CD4-positive, alpha-beta T cell (primary cell): ENCODE measurements at regions not wholly inside any gene's neighbourhood (a gene's known extent, or its start where the extent isn't known, plus 50 kb on each side); places are given as distances from the start of the nearest gene placed in this dataset.

Experiments used
- ATAC-seq: fragments of 200-7000 bp; cut with Tn5 transposase; one replicate; pipeline ENCODE4 v1.10.0; 2022; ENCODE audit warnings: mild to moderate bottlenecking; ENCODE audit not compliant: poor library complexity
- CTCF ChIA-PET: fragments of 350-600 bp; sonication (Branson Sonifier 250); formaldehyde crosslinking; loops from one replicate; lab custom pipeline; 2021; ENCODE audit warnings: antibody characterized with exemption, inconsistent platforms; lab: Charles Lee
- POLR2A ChIA-PET: fragments of 350-600 bp; sonication (Branson Sonifier 250); formaldehyde crosslinking; loops from one replicate; lab custom pipeline; 2021; ENCODE audit warnings: antibody characterized with exemption, inconsistent platforms; lab: Charles Lee
- DNase-seq, 14 experiments: peaks; one replicate each; pipeline ENCODE4 v3.0.0-alpha.2; 2013 to 2020; ENCODE audit warnings: mixed read lengths in 2 of 14
- H3K27ac ChIP-seq, 2 donors: one replicate each; pipeline versions ENCODE4 v1.5.1 to v1.7.0; 2013; ENCODE audit warnings: low read length in 2 of 2, low read depth in 1 of 2, mild to moderate bottlenecking in 1 of 2
- H3K27me3 ChIP-seq, 2 experiments: 1 replicate in 1 of 2; 2 replicates in 1 of 2; pipeline versions ENCODE4 v1.6.1 to v1.7.0; 2013; ENCODE audit warnings: low read length in 2 of 2, control low read depth in 1 of 2, mild to moderate bottlenecking in 1 of 2, moderate library complexity in 1 of 2; ENCODE audit not compliant: insufficient read depth in 2 of 2, control insufficient read depth in 1 of 2
- H3K36me3 ChIP-seq: one replicate; pipeline ENCODE4 v1.6.1; 2013; ENCODE audit warnings: low read length, control low read depth; ENCODE audit not compliant: insufficient read depth
- H3K4me1 ChIP-seq: one replicate; pipeline ENCODE4 v1.6.1; 2013; ENCODE audit warnings: low read length, control low read depth; ENCODE audit not compliant: insufficient read depth
- H3K4me3 ChIP-seq: one replicate; pipeline ENCODE4 v1.5.1; 2013; ENCODE audit warnings: mild to moderate bottlenecking, low read length, moderate library complexity
- H3K9me3 ChIP-seq, 2 experiments: 1 replicate in 1 of 2; 2 replicates in 1 of 2; pipeline versions ENCODE4 v1.6.1 to v1.7.0; 2013; ENCODE audit warnings: low read length in 2 of 2, mild to moderate bottlenecking in 2 of 2, control low read depth in 1 of 2, moderate library complexity in 1 of 2; ENCODE audit not compliant: control insufficient read depth in 1 of 2, insufficient read depth in 1 of 2
- H3K27ac Mint-ChIP-seq: one replicate; pipeline ENCODE4 v1.8.0; 2020; ENCODE audit warnings: mixed read lengths
- H3K27me3 Mint-ChIP-seq: one replicate; pipeline ENCODE4 v1.8.0; 2021; ENCODE audit warnings: mixed read lengths
- H3K36me3 Mint-ChIP-seq: one replicate; pipeline ENCODE4 v1.8.0; 2021; ENCODE audit warnings: low read depth, mixed read lengths
- H3K4me1 Mint-ChIP-seq: one replicate; pipeline ENCODE4 v1.8.0; 2021; ENCODE audit warnings: low read depth, mixed read lengths
- H3K4me3 Mint-ChIP-seq: one replicate; pipeline ENCODE4 v1.8.0; 2020; ENCODE audit warnings: mild to moderate bottlenecking, mixed read lengths
- H3K9me3 Mint-ChIP-seq: one replicate; pipeline ENCODE4 v1.8.0; 2020; ENCODE audit warnings: mixed read lengths
- CTCF ChIP-seq: fragments of 200-600 bp; IDR thresholded peaks from one replicate; pipeline ENCODE4 v1.8.0; 2022; ENCODE audit warnings: antibody characterized with exemption, mild to moderate bottlenecking
- intact Hi-C, 2 experiments: fragments of 100-400 bp; cut with DNase I in 1 of 2; cut with micrococcal nuclease in 1 of 2; formaldehyde crosslinking; loops; one replicate each; pipeline versions ENCODE4 v1.15.1 to v1.9.0; 2023 to 2025; cut with DNase I, micrococcal nuclease

- no peak for DNase-seq
- TF ChIP-seq CTCF = no peak
- POLR2A ChIA-PET = no interaction called here
- Histone ChIP-seq H3K36me3 (no peaks in the 10 kb centered on the region), H3K4me3 (no peak overlapping the region), H3K27me3 (no peaks in the 10 kb centered on the region), H3K9me3 (peaks cover 0 to 5% of the 10 kb centered on the region in 2 experiments), H3K27ac (no peak overlapping the region), H3K4me1 (no peaks in the 10 kb centered on the region)
- Mint-ChIP-seq H3K36me3 (peaks cover 14% of the 10 kb centered on the region), H3K27me3 (peaks cover 4% of the 10 kb centered on the region), H3K4me1 (no peaks in the 10 kb centered on the region), H3K27ac (no peak overlapping the region), H3K9me3 (peaks cover 5% of the 10 kb centered on the region), H3K4me3 (no peak overlapping the region)
- ATAC-seq = no peak
- CTCF ChIA-PET = no interaction called here
- intact Hi-C loops = no loop called here
These were observed 150.2 kb upstream of the SUCLG2 start for GRCh38 chr3:67804578-67804977.

GRCh38 chr3:67804089-67804488 lies 149.7 kb upstream of the SUCLG2 start:
- Histone ChIP-seq H3K36me3 (no peaks in the 10 kb centered on the region), H3K4me3 (no peak overlapping the region), H3K9me3 (peaks cover 0 to 5% of the 10 kb centered on the region in 2 experiments), H3K27ac (no peak overlapping the region), H3K4me1 (no peaks in the 10 kb centered on the region), H3K27me3 (no peaks in the 10 kb centered on the region)
- POLR2A ChIA-PET = no interaction called here
- no peak overlapping the region for H3K27ac Mint-ChIP-seq
- CTCF ChIA-PET = no interaction called here
- H3K27me3 Mint-ChIP-seq = peaks cover 2% of the 10 kb centered on the region
- DNase-seq (no peak), ATAC-seq (no peak)
- peaks cover 5% of the 10 kb centered on the region for H3K9me3 Mint-ChIP-seq
- no peak for TF ChIP-seq CTCF
- no peak overlapping the region for H3K4me3 Mint-ChIP-seq
- intact Hi-C loops = no loop called here
- H3K4me1 Mint-ChIP-seq = no peaks in the 10 kb centered on the region
- peaks cover 14% of the 10 kb centered on the region for H3K36me3 Mint-ChIP-seq

- ChIA-PET POLR2A (no interaction called here), CTCF (no interaction called here)
- no peak for ATAC-seq
- Histone ChIP-seq H3K9me3 (peaks cover 0 to 5% of the 10 kb centered on the region in 2 experiments), H3K4me1 (no peaks in the 10 kb centered on the region), H3K27me3 (no peaks in the 10 kb centered on the region), H3K36me3 (no peaks in the 10 kb centered on the region), H3K27ac (no peak overlapping the region), H3K4me3 (no peak overlapping the region)
- DNase-seq = no peak
- intact Hi-C loops = loop anchor here in 1 of 2 experiments (10.0 kb wide), 3 partner anchors 204 to 824 kb away; no protein-coding TSS in a partner anchor
- no peaks in the 10 kb centered on the region for H3K4me1 Mint-ChIP-seq
- no peak overlapping the region for H3K27ac Mint-ChIP-seq
- H3K36me3 Mint-ChIP-seq = peaks cover 5% of the 10 kb centered on the region
- H3K9me3 Mint-ChIP-seq = no peaks in the 10 kb centered on the region
- no peaks in the 10 kb centered on the region for H3K27me3 Mint-ChIP-seq
- no peak for TF ChIP-seq CTCF
- H3K4me3 Mint-ChIP-seq = no peak overlapping the region
These were observed 144.0 kb upstream of the SUCLG2 start for GRCh38 chr3:67798412-67798811.
